HuH-7.5 (cell line): ENCODE measurements at regions not wholly inside any gene's neighbourhood (a gene's known extent, or its start where the extent isn't known, plus 50 kb on each side); places are given as distances from the start of the nearest gene placed in this dataset.

Experiments
- DNase-seq: peaks from one replicate; pipeline ENCODE4 v3.0.0; 2011; ENCODE audit warnings: low spot score

- DNase-seq, result no peak
These were observed 819.5 kb downstream of the BCL11A start for GRCh38 chr2:59733970-59734369.

- no peak for DNase-seq
These were observed 819.9 kb downstream of the BCL11A start for GRCh38 chr2:59733567-59733930.

- no peak for DNase-seq
These were observed 820.4 kb downstream of the BCL11A start for GRCh38 chr2:59732871-59733566.

- DNase-seq, result no peak
These were observed 826.3 kb downstream of the BCL11A start for GRCh38 chr2:59727121-59727590.

- DNase-seq, result no peak
These were observed 827.0 kb downstream of the BCL11A start for GRCh38 chr2:59726228-59727120.

- DNase-seq, result no peak
These were observed 828.7 kb downstream of the BCL11A start for GRCh38 chr2:59724746-59725145.

- DNase-seq, result no peak
These were observed 833.1 kb downstream of the BCL11A start for GRCh38 chr2:59720296-59720866.

GRCh38 chr2:59713577-59713976 lies 839.9 kb downstream of the BCL11A start:
- no peak for DNase-seq

- DNase-seq, result no peak
These were observed 842.3 kb downstream of the BCL11A start for GRCh38 chr2:59711121-59711520.

GRCh38 chr2:59706729-59707128 lies 846.7 kb downstream of the BCL11A start:
- DNase-seq, result no peak

- DNase-seq, result no peak
These were observed 849.7 kb downstream of the BCL11A start for GRCh38 chr2:59703796-59704195.

GRCh38 chr2:59702026-59702425 lies 851.4 kb downstream of the BCL11A start:
- no peak for DNase-seq

GRCh38 chr2:59701271-59701994 lies 852.0 kb downstream of the BCL11A start:
- no peak for DNase-seq

- DNase-seq, result no peak
These were observed 859.3 kb downstream of the BCL11A start for GRCh38 chr2:59694176-59694575.

- no peak for DNase-seq
These were observed 860.1 kb downstream of the BCL11A start for GRCh38 chr2:59693231-59693959.

GRCh38 chr2:59691518-59692190 lies 861.8 kb downstream of the BCL11A start:
- DNase-seq, result no peak

- no peak for DNase-seq
These were observed 862.6 kb downstream of the BCL11A start for GRCh38 chr2:59690849-59691248.

- no peak for DNase-seq
These were observed 868.7 kb downstream of the BCL11A start for GRCh38 chr2:59684771-59685166.

GRCh38 chr2:59684116-59684770 lies 869.2 kb downstream of the BCL11A start:
- no peak for DNase-seq

GRCh38 chr2:59680863-59681262 lies 872.6 kb downstream of the BCL11A start:
- DNase-seq, result no peak
